T1000 (cell line): ENCODE measurements at regions not wholly inside any gene's neighbourhood (a gene's known extent, or its start where the extent isn't known, plus 50 kb on each side); places are given as distances from the start of the nearest gene placed in this dataset.

Experiments used
- DNase-seq: peaks from one replicate; lab custom pipeline; 2025; ENCODE audit warnings: mixed read lengths; lab: John Stamatoyannopoulos, UW

DNA sequence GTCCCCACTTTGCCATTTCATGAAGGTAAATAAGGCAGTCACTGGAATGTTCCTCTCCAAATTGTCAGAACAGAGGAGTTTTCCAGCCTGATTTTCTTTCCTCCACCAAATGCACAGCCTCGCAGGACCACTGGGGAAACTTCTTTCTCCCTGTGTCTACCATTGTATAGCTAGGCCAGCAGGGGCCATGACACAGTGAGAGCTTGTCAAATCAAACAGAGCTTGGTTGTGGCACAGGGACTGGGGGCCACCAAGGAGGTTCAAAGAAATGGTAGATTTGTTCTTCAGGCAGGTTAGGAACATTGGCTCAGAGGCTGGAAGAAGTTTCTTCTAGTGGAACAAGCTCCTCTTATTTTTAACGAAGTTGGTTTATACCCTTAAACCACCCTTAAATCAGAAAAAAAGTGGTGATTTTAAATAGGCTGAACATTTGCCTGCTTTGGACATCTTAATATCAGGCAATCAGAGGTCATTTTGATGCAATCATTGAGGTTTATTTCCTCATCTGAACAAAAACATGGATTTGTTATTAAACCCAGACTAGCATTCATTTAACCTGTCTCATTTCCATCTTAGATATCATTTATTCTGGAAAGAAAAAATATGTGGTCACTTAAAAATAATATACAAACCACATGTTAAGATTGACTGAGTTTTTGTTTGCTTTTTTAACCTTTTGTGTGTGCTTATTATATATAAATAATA is 105.6 kb downstream of the GTPBP8 start:
- DNase-seq, result no peak

DNA sequence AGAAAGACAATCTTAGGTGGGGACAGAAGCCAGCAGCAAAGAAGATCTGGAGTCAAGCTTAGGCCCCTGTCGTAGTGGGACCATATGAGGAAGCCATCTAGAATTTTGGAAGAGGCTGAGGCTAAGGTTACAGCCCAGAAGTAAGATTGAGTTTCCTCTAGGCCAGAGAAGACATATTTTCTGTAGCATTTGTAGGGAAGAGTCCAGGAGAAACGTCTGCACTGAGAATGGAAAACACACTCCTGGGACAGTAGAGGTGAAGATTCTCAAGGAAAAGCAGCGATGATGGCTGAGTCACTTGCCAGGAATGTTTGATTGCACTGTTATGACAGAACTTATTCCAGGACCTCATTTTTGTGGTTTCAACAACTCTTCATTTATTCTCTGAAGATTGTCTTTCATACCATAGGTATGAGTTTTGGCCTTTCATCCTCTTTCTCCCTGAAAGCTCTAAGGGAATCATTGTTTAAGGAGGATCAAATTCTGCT is 107.2 kb downstream of the GTPBP8 start:
- DNase-seq, result peak; percentile 65

DNA sequence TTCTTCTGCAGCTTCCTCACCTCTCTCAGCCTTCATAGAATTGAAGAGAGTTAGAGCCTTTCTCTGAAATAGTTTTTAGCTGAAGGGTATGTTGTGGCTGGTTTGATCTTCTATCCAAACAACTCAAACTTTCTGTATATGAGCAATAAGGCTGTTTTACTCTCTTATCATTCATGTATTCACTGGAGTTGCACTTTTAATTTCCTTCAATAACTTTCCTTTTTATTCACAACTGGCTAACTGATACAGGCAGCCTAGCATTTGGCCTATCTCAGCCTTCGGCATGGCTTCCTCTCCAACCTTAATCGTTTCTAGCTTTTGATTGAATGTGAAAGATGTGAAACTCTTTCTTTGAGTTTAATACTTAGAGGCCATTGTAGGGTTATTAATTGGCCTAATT is 109.3 kb downstream of the GTPBP8 start:
- DNase-seq, result no peak

DNA sequence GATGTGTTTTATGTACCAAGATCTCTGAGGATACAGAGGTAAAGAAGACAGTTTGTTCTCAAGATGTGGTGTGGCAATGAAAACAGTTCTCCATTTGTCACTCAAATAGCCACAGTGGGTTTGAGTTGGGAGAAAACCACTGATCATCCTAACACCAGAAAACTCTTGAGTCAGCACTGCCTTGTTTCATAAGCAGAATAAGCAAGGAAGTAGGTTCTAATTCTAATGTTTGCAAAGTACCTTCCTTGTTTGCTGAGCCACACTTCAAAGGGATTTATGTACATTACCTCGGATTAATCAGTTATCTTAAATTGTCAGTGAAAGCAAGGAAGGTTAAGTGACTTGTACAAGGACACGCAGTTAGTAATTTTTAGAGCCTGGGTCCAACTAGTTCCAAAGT is 107.8 kb upstream of the BOC start:
- no peak for DNase-seq

DNA sequence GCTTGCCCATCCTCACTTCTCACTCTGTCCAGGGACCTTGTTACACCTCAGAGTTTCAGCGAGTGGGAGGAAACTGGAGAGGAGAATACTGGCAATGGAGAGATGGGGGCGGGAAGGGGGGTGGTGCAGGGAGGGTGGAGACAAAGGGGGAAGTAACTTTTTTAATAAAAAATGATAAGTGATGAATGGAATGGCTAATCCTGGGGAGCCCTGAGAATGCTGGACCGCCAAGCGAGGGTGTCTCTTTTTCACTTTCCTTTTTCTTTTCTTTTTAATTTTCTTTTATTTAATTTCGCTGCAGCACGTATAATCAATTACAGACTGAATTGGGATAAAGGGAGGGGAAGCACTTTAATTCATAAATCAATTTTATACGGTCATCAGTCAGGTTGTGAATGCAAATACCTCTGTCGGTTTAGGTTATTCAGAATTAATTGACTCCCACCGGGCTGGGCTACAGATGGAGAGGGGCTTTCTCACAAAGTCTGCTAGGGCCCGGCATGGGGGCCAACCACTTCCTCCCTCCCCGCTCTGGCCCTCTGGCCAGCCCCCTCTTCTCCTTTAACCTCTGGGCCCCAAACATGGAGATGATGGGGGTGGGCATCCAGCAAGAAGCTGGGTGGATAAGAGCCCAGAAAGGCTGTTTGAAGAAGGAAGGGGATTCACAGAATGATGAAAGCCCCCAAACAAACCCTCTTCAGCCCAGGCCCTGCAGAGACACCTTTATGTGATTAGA is 106.8 kb upstream of the BOC start:
- no peak for DNase-seq

DNA sequence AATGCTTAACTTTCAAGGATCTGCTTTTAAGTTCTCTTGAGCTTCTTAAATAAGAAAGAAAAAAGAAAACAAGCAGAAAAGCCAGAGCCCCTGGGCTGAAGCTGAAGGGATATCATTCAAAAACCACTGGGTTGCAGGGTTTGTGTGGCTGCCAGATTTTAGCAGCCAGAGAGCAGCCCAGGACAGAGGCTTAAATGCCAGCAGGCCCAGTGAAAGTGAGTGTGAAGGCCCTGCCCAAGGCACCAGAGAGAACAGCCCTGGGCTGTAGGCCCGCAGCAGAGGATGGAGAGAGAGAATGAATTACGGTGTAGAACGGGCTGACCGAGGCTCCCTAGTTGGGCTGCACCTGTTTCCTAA is 106.3 kb upstream of the BOC start:
- no peak for DNase-seq

DNA sequence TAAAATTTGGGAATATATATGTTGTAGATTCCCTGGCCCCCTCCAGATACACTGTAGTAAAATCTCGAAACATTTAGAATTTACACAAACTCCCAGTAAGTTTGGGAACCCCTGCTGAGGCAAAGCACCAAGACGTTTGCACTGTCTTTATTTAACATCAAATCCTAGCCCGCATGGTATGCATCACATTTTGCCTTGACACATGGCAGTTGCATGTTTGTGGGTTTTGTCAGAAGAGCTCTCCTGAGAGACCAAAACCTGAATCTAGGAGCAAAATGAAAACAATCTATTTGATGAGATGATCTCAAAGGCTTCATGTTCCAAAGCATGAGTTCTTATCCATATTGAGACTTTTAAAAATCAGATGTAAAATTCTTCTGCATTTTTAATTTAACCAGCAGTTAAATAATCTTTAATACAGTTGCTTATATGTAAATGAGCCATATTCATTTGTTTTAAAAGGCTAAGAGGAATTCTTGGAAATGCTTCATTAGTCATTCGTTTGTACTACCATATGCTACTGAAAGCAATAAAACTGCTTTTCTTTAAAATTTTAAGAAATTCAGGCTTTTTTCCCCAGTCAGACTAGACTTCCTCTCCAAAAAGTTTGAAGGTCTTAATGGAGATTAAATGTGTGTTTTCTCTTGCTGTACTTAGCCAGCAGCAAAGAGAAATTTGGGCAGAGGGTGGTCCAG is 105.2 kb upstream of the BOC start:
- DNase-seq, result no peak

DNA sequence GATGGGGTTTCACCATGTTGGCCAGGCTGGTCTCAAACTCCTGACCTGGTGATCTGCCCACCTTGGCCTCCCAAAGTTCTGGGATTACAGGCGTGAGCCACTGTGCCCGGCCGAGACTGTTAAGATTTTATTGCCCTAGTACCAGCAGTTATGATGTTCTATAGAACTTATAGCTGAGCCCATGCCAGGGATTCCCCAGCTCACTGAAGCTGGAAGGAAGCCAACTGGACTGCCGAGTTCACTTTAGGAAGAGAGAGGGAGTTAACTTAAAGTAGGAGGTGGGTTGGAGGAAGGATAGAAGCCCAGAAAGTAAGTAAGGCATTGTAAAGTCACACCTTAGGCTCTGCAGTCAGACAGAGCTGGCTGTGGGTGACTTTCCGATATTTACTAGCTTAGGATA is 101.1 kb upstream of the BOC start:
- no peak for DNase-seq

DNA sequence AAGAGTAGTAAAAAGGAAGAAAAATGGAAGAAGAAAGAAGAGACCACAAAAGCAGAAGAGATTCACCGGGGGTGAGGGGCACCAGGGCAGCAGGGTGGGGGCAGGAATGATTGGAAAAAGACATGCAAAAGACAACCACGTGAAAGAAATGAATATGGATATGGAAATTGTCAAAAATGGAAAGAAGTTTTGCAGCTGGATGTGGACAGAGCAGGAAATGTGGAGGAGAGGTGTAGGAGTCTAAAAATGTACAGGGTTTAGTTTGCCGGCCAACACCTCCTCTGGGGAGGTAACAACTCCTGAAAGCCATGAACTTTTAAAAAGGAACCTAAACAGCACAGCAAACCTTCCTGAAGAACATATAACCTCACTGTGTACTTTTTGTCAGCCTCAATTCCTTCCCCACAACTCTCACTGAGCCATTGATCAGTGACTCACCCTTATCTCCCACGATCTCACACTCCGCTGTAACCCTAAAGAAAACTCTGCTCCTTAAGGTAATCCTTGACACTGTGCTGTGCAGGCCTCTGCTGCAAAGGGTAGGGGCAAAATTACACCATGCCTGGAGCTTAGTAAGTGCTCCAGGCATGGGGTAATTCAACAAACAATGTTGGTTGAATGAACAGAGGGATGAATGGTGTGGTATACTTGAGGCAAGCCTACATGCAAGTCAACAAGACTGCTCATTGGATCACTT is 100.2 kb upstream of the BOC start:
- no peak for DNase-seq

DNA sequence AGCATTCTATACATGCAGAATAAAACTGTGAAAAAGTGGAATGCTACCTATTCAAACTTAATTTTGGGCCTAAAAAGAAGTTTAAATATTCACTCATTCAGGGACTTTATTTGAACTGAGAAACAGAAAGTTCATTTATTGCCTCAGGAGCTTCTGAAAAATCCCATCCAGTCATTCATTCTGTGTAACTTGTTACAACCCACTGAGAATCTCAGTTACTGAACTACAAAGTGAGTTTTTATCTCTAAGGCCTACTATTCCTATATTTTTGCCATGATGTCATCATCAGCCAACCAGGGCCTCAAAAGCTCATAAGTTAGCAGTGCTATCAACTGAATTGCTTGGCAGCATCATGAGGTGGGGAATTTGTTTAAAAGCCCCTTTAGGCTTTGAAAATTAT is 98.0 kb upstream of the BOC start:
- DNase-seq, result no peak

DNA sequence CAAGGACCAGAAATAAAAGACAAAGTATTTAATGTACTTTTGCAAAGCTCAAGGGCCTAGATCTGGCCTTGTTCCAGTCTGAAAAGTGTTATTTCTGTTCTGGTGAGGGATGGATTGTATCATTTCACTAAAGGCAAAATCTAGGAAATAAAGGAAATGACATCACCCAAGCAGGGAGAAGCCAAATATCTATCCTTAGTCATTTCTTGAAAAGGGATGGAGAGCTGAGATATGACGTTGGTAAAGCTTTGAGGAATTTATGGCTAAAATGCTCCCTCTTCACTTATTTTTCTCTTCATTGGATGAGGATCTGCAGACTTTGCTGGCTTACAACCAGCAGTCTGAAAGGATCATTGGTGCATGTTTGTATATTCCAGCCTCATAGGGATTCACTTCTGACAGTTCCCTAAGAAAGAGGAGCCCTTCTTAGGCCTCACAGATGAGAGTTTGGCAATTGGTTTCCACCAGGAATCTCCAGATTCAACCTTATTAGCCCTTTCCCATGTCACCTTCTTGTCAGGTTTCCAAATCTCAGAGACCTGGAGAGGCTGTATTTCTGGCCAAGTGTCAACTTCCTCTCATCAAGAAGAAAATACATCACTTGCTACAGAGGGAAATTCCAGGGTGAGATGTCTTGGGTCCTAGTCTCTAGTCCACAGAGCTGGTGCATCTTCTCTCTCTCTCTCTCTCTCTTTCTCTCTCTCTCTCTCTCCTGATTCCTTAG is 93.7 kb upstream of the BOC start:
- no peak for DNase-seq

DNA sequence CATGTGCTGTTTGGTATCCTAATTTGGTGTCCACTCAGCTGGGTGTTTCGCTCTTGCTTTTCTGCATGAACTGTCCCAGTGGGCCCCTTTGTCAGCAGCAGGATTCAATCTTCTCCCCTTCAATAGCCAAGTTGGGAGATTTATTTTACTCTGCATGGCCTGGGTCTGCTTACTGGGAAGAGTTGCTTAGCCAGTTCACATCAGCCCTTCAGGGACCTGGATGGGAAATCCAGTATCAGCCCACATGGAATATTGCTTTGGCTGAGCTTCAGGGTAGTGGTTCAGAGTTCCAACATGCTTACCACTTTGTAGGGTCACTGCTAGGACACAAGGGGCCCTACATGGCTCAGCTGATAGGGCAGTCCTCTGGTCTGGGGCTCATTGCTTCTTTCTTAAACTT is 93.0 kb upstream of the BOC start:
- no peak for DNase-seq

DNA sequence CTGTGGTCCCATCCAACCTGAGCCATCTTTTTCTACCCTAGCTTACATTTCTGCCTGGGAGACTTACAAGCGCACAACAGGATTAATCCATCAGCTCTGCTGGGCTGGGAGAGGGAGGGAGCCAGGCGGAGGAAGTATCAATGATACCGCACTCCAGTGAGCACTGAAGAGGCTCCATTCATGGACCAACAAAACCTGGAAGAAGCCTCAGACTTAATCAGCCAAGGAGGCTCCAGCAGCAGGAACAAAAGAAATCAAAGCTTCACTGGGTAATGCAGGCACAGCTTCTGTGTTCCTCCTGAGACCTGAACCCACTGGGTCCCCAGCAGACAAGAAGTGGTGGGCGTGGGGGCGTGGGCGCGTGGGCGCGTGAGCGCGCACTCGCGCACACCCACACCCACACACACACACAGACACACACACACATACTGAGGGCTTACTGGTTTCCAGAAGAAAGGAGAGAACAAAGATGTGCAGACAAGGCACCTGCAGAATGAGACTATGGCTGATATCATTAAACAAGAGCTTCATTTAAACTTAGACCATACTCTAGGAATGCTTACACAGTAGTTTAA is 87.0 kb upstream of the BOC start:
- no peak for DNase-seq

DNA sequence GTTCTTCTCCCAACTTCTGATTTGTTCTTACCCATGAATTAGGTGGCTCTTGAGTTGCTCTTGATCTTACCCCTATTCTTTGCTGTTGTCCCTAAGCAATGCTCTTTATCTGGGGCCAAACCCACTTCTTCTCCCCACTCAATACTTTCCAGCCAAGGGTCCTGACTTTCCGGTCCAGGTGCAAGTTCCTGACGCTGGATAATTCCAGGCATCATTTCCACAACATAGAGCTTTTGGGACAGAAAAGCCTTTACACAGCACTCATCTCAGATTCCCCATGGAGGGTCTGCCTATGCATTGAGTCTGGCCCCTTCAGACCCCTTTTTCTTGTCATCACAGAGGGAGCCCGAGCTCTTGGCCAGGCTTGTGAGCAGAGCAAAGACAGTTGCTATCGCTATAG is 85.4 kb upstream of the BOC start:
- no peak for DNase-seq

DNA sequence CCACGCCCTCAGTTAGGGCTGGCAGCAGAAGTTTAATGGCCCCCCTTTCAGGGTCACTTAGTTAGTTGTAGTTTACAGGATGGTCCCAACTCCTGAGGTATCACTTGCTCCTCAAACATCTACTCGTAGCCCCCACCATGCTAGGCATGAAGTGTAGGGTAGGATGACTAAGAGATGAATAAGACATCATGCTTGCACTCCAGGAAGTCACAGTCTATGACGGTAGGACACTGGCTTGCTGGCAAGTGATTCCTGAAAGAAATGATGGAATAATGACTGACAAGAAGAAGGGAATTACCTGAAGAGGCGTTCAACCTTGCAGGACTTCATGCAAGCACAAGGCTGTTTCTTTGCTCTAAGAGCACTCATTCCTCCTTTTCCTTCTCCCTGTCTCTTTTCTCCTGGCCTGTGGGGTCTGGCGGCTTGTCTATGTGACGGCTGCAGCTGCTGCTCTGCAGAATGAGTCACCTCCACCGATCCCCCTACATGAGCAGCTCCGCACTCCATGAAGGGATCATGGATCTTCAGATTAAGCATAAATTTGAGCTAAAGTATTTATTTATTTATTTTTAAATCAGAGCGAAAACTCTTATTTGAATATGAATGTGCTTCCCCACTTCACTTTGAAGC is 82.9 kb upstream of the BOC start:
- no peak for DNase-seq

DNA sequence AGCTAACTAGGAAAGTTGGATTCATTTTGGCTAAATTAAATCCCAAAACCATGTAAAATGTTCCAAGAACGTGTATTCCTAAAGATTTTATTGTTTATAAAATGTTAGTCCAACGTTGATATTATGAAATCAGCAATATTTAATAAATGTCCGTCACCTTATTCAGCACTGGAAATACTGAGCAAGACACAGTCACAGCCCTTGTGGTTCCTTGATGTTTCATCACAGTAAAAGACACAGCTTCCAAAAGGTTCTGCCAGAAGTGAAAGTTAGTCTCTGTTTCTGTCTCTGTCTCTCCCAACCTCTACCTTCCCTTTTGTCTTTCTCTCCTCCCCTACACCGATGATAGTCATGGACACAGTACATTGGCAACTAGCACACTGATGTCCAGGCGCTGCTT is 82.2 kb upstream of the BOC start:
- DNase-seq, result no peak

DNA sequence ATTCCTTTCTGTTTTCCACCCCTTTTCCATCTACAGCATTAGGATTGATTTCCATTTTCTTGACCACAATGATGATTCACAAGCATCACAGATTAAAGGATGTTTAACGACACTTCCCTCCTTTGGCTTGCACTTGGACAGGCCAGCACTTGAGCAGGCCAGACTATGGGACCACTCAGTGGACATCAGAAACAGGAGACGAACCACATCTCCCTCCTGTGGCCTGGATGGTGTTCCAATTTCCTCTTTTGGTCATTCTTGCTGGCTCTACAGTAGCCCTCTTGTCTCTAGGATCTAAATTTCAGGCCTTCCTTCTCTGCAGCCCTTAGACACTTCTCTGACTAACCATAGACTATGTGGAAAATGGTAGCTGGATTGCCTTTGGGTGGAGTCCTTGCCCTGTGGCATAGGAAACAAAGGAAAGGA is 78.8 kb upstream of the BOC start:
- DNase-seq, result no peak

DNA sequence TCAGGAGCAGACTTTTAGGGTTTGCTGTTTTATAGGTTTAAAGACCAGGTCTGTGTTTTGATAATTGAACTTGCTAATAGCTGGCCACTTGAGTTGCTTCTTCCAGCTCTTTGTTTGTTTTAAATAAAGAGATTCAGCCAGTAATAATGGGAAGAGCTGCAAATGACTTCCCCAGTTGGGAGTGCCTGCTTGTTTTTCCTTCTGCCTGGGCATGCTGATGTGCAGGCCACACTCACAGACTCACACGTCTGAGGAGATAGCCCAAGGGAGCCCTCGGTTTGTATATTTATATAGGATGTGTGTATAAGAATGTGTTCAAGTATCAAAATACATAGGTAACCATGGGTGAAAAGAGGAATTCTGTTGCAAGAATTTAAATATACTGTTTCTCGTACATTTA is 78.2 kb upstream of the BOC start:
- no peak for DNase-seq

DNA sequence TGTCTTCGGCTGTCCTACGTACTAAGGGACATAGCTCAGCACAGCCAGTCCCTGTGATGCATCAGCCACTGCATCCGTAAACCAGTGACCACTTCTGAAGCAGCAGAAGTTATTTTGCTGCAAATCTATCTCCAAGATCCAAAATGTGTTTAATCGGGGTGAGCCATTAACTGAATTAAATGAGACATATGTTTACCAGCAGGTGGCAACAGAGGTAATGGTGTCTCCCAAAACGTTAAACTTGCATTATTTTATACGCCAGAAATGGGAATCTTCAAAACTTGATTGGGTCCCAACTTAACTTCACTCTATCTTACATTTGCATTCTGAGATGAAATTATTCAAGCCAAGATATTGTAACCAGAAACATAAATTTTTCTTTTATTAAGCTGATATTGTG is 75.3 kb upstream of the BOC start:
- no peak for DNase-seq

DNA sequence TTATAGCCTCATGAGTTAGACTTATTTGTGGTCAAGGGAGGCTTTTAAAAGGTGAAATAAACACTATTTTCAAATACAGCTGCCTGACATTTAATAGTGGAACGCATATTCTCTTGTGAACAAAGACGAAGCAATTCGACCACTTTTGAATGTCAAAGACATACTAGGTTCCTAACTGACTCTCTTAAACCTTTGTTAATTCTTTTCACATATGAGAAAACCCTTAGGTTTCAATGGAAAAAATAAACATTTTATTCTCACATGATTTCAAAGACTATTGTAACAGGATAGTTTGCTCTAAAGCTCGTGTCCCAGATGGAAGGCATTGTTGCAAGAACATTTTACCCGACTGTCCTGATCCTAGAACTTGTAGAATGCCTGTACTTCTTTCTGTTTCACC is 74.8 kb upstream of the BOC start:
- DNase-seq, result no peak
